ENCODE measurements at regions not wholly inside any gene's neighbourhood (a gene's known extent, or its start where the extent isn't known, plus 50 kb on each side); places are given as distances from the start of the nearest gene placed in this dataset.
"Not testable (repeated sequence)": the region's sequence is repeated elsewhere in the genome, so short reads cannot be mapped to it uniquely, and the experiment has no call there.

GRCh38 chr2:234559609-234560008, 62.7 kb upstream of the ARL4C start:
- no peak for TF ChIP-seq CTCF (IDR thresholded peaks at IDR 0.05; ENCODE audit: low read depth, low read length)
- no peak for DNase-seq (ENCODE audit: extremely low read depth, low read depth)

- DNase-seq (ENCODE audit: extremely low read depth, low read depth), result no peak
- TF ChIP-seq CTCF (IDR thresholded peaks at IDR 0.05; ENCODE audit: low read depth, low read length), result peak; percentile 3
These were observed 61.8 kb upstream of the ARL4C start for GRCh38 chr2:234558642-234559041.

- DNase-seq (ENCODE audit: extremely low read depth, low read depth), result no peak
- TF ChIP-seq CTCF (IDR thresholded peaks at IDR 0.05; ENCODE audit: low read depth, low read length), result no peak
These were observed 60.1 kb upstream of the ARL4C start for GRCh38 chr2:234556848-234557573.

- no peak for TF ChIP-seq CTCF (IDR thresholded peaks at IDR 0.05; ENCODE audit: low read depth, low read length)
- no peak for DNase-seq (ENCODE audit: extremely low read depth, low read depth)
These were observed 58.9 kb upstream of the ARL4C start for GRCh38 chr2:234555616-234556249.

GRCh38 chr2:234555161-234555560, 58.3 kb upstream of the ARL4C start:
- TF ChIP-seq CTCF (IDR thresholded peaks at IDR 0.05; ENCODE audit: low read depth, low read length), result no peak
- no peak for DNase-seq (ENCODE audit: extremely low read depth, low read depth)

- DNase-seq (ENCODE audit: extremely low read depth, low read depth), result not testable (repeated sequence)
These were observed 56.3 kb upstream of the ARL4C start for GRCh38 chr2:234553223-234553622.

GRCh38 chr2:234550511-234551107, 53.7 kb upstream of the ARL4C start:
- TF ChIP-seq CTCF (IDR thresholded peaks at IDR 0.05; ENCODE audit: low read depth, low read length), result no peak; the same call in none of the 2 replicates
- DNase-seq (ENCODE audit: extremely low read depth, low read depth), result peak; percentile 37
